Natural killer cell treated with Interleukin-12 subunit alpha and Interleukin-12 subunit beta and Interleukin-15 and Interleukin-18, amount 100 ng/mL, for 72 hours (primary cell): ENCODE measurements at regions not wholly inside any gene's neighbourhood (a gene's known extent, or its start where the extent isn't known, plus 50 kb on each side); places are given as distances from the start of the nearest gene placed in this dataset.
"Not testable (repeated sequence)": the region's sequence is repeated elsewhere in the genome, so short reads cannot be mapped to it uniquely, and the experiment has no call there.

Source experiments
- ATAC-seq, 2 donors: fragments of 150-1000 bp; cut with Tn5 transposase in 1 of 2; sonication (Bioruptor Pico), chemical (Tn5 transposase) in 1 of 2; 2 replicates each; pipeline ENCODE4 v1.10.0; 2021
- DNase-seq: peaks from one replicate; pipeline ENCODE4 v3.0.0; 2022; ENCODE audit warnings: low spot score
- H3K27ac Mint-ChIP-seq, 2 donors: 1 replicate in 1 of 2; 2 replicates in 1 of 2; pipeline ENCODE4 v1.8.0; 2022; ENCODE audit warnings: mixed read lengths in 2 of 2, mild to moderate bottlenecking in 1 of 2, moderate library complexity in 1 of 2
- H3K27me3 Mint-ChIP-seq, 2 donors: 1 replicate in 1 of 2; 2 replicates in 1 of 2; pipeline ENCODE4 v1.8.0; 2022; ENCODE audit warnings: mixed read lengths in 2 of 2
- H3K36me3 Mint-ChIP-seq: one replicate; pipeline ENCODE4 v1.8.0; 2022; ENCODE audit warnings: mixed read lengths
- H3K4me1 Mint-ChIP-seq, 2 donors: 1 replicate in 1 of 2; 2 replicates in 1 of 2; pipeline ENCODE4 v1.8.0; 2022; ENCODE audit warnings: low read depth in 2 of 2, mixed read lengths in 2 of 2, mild to moderate bottlenecking in 1 of 2
- H3K4me3 Mint-ChIP-seq: one replicate; pipeline ENCODE4 v1.8.0; 2022; ENCODE audit warnings: mixed read lengths
- H3K9me3 Mint-ChIP-seq: 2 replicates; pipeline ENCODE4 v1.8.0; 2022; ENCODE audit warnings: mixed read lengths

GRCh38 chr15:55126111-55126510 lies 70.6 kb downstream of the RSL24D1 start:
- peaks cover 4% of the 10 kb centered on the region for H3K36me3 Mint-ChIP-seq
- peak in 1 of 2 donors; percentile 48 for ATAC-seq
- H3K27me3 Mint-ChIP-seq = peaks cover 8 to 15% of the 10 kb centered on the region in 2 donors
- no peak overlapping the region for H3K4me3 Mint-ChIP-seq
- H3K27ac Mint-ChIP-seq = no peak overlapping the region
- H3K4me1 Mint-ChIP-seq = no peaks in the 10 kb centered on the region
- DNase-seq = no peak
- no peaks in the 10 kb centered on the region for H3K9me3 Mint-ChIP-seq

- no peak for ATAC-seq
- no peak overlapping the region for H3K4me3 Mint-ChIP-seq
- H3K36me3 Mint-ChIP-seq = no peaks in the 10 kb centered on the region
- H3K27me3 Mint-ChIP-seq = peaks cover 6 to 7% of the 10 kb centered on the region in 2 donors
- DNase-seq = no peak
- H3K9me3 Mint-ChIP-seq = no peaks in the 10 kb centered on the region
- H3K27ac Mint-ChIP-seq = no peak overlapping the region
- H3K4me1 Mint-ChIP-seq = no peaks in the 10 kb centered on the region
Observed at GRCh38 chr15:55124616-55125015, 72.1 kb downstream of the RSL24D1 start.

DNA sequence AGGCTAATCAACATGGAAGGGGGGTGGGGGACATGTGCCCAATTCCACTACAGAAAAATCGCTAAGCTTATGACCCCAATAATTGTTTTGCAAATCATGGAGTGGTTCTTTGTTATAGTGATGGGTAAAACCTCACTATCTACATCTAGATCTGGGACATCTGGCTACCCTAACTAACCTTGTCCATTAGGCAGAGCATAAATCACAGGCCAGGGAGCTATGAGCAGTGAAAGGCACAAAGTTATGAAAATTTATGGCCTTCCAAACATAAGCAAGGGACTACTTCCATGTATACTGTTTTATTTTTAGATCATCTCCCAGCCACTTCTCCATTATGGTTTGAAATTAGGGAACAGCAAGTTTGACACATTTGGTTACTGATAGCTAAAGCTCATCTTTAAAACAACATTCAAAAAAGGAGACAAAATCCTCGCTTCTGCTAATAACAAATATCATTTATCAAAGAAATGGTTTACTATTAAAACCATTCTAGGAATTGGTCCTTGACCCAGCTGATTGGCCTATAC lies 78.3 kb downstream of the RSL24D1 start:
- ATAC-seq (no peak), DNase-seq (no peak)
- peaks cover 0 to 2% of the 10 kb centered on the region in 2 donors for H3K27me3 Mint-ChIP-seq

DNA sequence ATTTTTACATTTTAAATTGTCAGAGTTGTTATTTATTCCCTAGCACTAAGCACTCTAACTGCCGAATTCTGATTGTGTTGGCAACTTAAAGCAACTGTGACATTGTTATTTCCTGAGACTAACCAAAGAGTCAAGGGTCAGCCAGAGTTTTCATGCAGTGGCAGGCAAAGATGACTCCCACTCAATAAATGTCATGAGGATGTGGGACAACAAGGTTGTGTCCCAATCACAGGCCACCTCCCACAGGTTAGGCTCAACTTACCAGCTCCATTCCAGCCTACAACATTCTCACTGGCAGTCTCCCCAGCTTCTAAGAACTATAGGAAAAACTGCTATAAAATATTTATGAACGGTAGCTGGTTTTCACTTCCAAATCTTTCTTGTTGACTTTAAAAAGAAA lies 80.1 kb downstream of the RSL24D1 start:
- ATAC-seq (no peak), DNase-seq (no peak)
- Mint-ChIP-seq H3K36me3 (no peaks in the 10 kb centered on the region), H3K9me3 (no peaks in the 10 kb centered on the region), H3K4me1 (no peaks in the 10 kb centered on the region), H3K27me3 (no peaks in the 10 kb centered on the region), H3K4me3 (no peak overlapping the region), H3K27ac (no peak overlapping the region)

More for the DNA sequence above, 78.3 kb downstream of the RSL24D1 start:
- Mint-ChIP-seq H3K36me3 (no peaks in the 10 kb centered on the region), H3K4me3 (no peak overlapping the region), H3K4me1 (no peaks in the 10 kb centered on the region), H3K9me3 (no peaks in the 10 kb centered on the region), H3K27ac (no peak overlapping the region)

DNA sequence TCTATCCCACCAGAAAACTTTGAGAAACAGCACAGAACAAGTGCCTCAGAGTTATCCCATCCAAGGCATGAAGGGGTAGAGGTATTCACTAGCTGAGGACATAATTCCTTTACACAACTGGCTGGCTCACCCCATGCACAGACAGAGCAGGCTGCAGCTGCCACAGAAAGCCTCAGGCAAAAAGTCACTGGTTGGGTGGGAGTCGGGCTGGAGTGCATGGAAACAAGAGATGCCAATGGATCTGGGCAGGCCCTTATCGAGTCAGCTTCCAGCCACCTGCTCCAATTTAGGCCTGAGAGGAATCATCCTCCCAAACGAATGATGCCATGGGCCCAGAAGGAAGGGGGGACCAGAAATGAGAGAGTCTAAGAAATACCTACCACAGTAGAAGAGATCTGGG lies 83.0 kb downstream of the RSL24D1 start:
- no peaks in the 10 kb centered on the region for H3K27me3 Mint-ChIP-seq
- ATAC-seq (no peak), DNase-seq (no peak)
- no peak overlapping the region for H3K27ac Mint-ChIP-seq
- no peak overlapping the region for H3K4me3 Mint-ChIP-seq
- no peaks in the 10 kb centered on the region for H3K9me3 Mint-ChIP-seq
- no peaks in the 10 kb centered on the region for H3K4me1 Mint-ChIP-seq
- no peaks in the 10 kb centered on the region for H3K36me3 Mint-ChIP-seq

DNA sequence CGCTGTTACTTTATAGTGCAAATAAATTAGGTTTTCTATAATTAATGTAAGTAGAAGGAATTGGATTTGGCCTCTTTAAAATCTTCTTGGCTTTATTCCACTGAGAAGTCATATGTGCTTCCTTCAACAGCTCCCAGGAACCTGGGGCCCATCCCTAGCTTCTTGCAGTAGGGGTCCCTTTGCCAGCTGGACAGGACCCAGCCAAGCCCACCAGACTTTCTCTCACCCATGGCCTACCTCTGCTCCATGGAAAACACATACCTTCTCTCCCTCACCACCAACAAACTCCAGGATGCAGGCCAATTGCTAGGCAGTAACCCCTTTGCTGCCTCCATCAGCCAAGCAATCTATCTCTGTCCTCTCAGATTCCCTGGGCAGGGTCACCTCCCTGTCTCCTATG lies 84.0 kb downstream of the RSL24D1 start:
- H3K4me1 Mint-ChIP-seq = no peaks in the 10 kb centered on the region
- ATAC-seq = no peak

GRCh38 chr15:55110446-55110845 lies 86.3 kb downstream of the RSL24D1 start:
- DNase-seq (no peak), ATAC-seq (no peak)
- Mint-ChIP-seq H3K9me3 (no peaks in the 10 kb centered on the region), H3K4me3 (no peak overlapping the region), H3K27me3 (no peaks in the 10 kb centered on the region), H3K4me1 (no peaks in the 10 kb centered on the region), H3K36me3 (no peaks in the 10 kb centered on the region), H3K27ac (no peak overlapping the region)

More for the DNA sequence above, 84.0 kb downstream of the RSL24D1 start:
- no peak for DNase-seq
- H3K27me3 Mint-ChIP-seq = no peaks in the 10 kb centered on the region
- no peaks in the 10 kb centered on the region for H3K9me3 Mint-ChIP-seq
- H3K36me3 Mint-ChIP-seq = no peaks in the 10 kb centered on the region
- no peak overlapping the region for H3K27ac Mint-ChIP-seq
- no peak overlapping the region for H3K4me3 Mint-ChIP-seq

DNA sequence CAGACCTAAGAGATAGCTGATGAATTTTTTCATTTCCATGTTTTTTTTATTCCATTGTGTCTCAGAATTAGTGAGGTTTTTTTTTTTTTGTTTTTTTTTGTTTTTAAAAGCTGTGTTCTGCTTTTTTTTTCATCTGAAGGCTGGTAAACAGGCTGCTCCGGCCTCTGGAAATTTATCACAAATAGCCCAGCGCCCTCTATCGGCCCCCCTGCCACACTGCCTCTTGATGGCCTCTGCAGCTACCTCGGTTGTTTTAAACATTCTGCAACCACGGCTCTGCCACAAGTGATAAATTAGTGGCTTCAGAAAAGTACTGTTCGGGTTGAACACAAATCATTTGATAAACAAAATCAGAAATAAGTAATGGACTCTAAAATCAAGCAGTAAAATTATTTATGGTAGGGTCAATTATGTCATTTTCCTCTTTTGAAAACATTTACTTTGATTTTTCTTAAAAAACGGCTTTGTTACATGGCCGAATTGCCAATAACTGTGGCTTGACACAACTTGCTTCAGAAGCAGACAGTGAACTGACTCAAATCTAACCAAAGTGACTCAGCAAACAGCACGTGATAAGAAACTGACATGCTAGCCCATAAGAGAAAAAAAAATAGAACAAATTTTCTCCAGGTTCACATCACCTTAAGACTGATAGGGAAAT lies 87.8 kb downstream of the RSL24D1 start:
- Mint-ChIP-seq H3K27ac (no peak overlapping the region), H3K27me3 (no peaks in the 10 kb centered on the region)
- no peak for ATAC-seq

DNA sequence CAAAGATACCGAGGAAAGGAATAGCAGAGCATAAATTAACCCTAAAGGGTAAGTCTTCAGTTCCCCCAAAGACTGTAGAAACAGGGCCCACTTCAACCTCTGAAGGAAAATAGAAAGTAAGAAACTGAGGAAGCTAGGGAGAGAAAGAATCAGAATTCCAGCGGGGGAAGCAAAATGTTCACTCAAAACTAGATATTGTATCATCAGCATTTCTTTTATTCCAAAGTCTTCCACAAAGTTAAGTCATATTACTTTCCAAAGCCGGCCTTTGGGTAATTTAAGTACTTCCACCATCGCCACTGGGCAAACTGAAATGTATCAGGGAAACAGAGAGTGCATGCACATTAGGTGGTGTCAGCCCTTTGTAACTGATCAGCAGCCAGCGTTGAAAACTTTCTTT lies 88.3 kb downstream of the RSL24D1 start:
- Mint-ChIP-seq H3K27me3 (peaks cover 0 to 4% of the 10 kb centered on the region in 2 donors), H3K4me1 (no peaks in the 10 kb centered on the region)

More for the DNA sequence above, 87.8 kb downstream of the RSL24D1 start:
- Mint-ChIP-seq H3K36me3 (no peaks in the 10 kb centered on the region), H3K4me3 (no peak overlapping the region), H3K4me1 (no peaks in the 10 kb centered on the region), H3K9me3 (no peaks in the 10 kb centered on the region)
- no peak for DNase-seq

DNA sequence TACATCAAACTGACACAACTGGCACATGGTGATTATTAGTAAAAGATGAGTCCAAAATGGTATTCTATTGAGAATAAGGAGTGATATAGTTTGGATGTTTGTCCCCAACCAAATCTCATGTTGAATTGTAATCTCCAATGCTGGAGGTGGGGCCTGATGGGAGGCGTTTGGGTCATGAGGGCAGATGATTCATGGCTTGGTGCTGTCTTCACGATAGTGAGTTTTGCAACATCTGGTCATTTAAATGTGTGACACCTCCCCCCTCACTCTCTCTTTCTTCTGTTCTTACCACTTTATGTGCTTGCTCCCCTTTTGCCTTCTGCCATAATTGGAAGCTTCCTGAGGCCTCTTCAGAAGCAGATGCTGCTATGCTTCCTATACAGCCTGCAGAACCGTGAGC lies 90.6 kb downstream of the RSL24D1 start:
- no peaks in the 10 kb centered on the region for H3K36me3 Mint-ChIP-seq
- ATAC-seq (no peak), DNase-seq (no peak)
- H3K4me1 Mint-ChIP-seq = no peaks in the 10 kb centered on the region
- no peak overlapping the region for H3K4me3 Mint-ChIP-seq
- peaks cover 1 to 5% of the 10 kb centered on the region in 2 donors for H3K27me3 Mint-ChIP-seq
- no peaks in the 10 kb centered on the region for H3K9me3 Mint-ChIP-seq
- H3K27ac Mint-ChIP-seq = no peak overlapping the region

More for the DNA sequence above, 88.3 kb downstream of the RSL24D1 start:
- H3K27ac Mint-ChIP-seq = no peak overlapping the region
- no peaks in the 10 kb centered on the region for H3K9me3 Mint-ChIP-seq
- H3K36me3 Mint-ChIP-seq = no peaks in the 10 kb centered on the region
- DNase-seq = no peak
- no peak overlapping the region for H3K4me3 Mint-ChIP-seq
- no peak for ATAC-seq

GRCh38 chr15:55094136-55094535 lies 102.6 kb downstream of the RSL24D1 start:
- Mint-ChIP-seq H3K27me3 (peaks cover 2 to 13% of the 10 kb centered on the region in 2 donors), H3K4me3 (no peak overlapping the region), H3K4me1 (no peaks in the 10 kb centered on the region), H3K36me3 (no peaks in the 10 kb centered on the region), H3K27ac (no peak overlapping the region), H3K9me3 (no peaks in the 10 kb centered on the region)
- DNase-seq = no peak
- ATAC-seq = no peak

DNA sequence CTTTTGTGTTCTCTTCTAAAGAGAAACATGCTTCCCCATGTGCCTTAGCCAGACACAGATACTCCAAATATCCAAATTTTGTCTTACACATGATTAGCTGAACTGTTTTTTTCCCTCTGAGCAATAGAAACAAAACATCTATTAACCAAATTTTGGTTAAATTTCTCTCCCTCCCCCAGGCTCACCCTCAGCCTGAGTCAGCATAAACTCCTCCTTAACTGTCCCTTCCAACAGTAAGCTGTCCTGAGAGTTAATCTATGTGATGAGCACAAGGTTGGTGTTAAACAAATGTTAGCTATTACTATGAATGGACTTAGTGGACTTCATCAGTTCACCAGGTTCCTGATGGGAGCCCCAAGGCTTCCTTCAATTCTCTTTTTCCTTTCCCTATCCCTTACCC lies 108.5 kb downstream of the RSL24D1 start:
- no peak overlapping the region for H3K4me3 Mint-ChIP-seq
- H3K9me3 Mint-ChIP-seq = no peaks in the 10 kb centered on the region
- no peak for ATAC-seq

DNA sequence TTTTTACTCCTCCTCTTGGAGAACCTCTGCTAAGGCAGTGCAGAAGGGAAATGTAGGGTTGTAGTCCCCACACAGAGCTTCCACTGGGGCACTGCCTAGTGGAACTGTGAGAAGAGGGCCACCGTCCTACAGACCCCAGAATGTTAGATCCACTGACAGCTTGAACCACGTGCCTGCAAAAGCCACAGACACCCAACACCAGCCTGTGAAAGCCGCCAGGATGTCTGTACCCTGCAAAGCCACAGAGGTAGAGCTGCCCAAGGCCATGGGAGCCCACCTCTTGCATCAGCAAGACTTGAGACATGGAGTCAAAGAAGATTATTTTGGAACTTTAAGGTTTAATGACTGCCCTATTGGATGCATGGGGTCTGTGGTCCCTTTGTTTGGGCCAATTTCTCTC lies 112.1 kb downstream of the RSL24D1 start:
- Mint-ChIP-seq H3K27me3 (peaks cover 12% of the 10 kb centered on the region in 2 donors), H3K27ac (no peak overlapping the region), H3K36me3 (no peaks in the 10 kb centered on the region), H3K4me3 (no peak overlapping the region), H3K9me3 (no peaks in the 10 kb centered on the region), H3K4me1 (peaks cover 11 to 15% of the 10 kb centered on the region in 2 donors)
- DNase-seq (no peak), ATAC-seq (no peak)

More for the DNA sequence above, 108.5 kb downstream of the RSL24D1 start:
- no peak overlapping the region for H3K27ac Mint-ChIP-seq
- H3K27me3 Mint-ChIP-seq = peaks cover 12 to 22% of the 10 kb centered on the region in 2 donors
- DNase-seq = no peak
- H3K36me3 Mint-ChIP-seq = no peaks in the 10 kb centered on the region
- H3K4me1 Mint-ChIP-seq = peaks cover 11 to 15% of the 10 kb centered on the region in 2 donors

GRCh38 chr15:55084216-55084615 lies 112.5 kb downstream of the RSL24D1 start:
- no peak for ATAC-seq
- peaks cover 11 to 15% of the 10 kb centered on the region in 2 donors for H3K4me1 Mint-ChIP-seq
- H3K27ac Mint-ChIP-seq = no peak overlapping the region
- no peaks in the 10 kb centered on the region for H3K36me3 Mint-ChIP-seq
- no peaks in the 10 kb centered on the region for H3K9me3 Mint-ChIP-seq
- no peak overlapping the region for H3K4me3 Mint-ChIP-seq
- no peak for DNase-seq
- peaks cover 12 to 13% of the 10 kb centered on the region in 2 donors for H3K27me3 Mint-ChIP-seq

DNA sequence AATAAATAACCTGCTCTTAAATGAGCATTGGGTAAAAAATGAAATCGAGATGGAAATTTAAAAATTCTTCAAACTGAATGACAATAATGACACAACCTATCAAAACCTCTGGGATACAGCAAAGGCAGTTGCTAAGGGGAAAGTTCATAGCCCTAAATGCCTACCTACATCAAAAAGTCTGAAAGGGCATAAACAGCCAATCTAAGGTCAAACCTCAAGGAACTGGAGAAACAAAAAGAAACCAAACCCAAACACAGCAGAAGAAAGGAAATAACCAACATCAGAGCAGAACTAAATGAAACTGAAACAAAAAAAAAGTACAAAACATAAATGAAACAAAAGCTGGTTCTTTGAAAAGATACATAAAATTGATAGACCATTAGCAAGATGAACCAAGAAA lies 119.7 kb downstream of the RSL24D1 start:
- not testable (repeated sequence) for H3K9me3 Mint-ChIP-seq, ATAC-seq, H3K4me1 Mint-ChIP-seq, H3K4me3 Mint-ChIP-seq, H3K27me3 Mint-ChIP-seq, DNase-seq, H3K27ac Mint-ChIP-seq
- peaks cover 15% of the 10 kb centered on the region for H3K36me3 Mint-ChIP-seq
